OCI-LY7 (cell line): ENCODE measurements at regions not wholly inside any gene's neighbourhood (a gene's known extent, or its start where the extent isn't known, plus 50 kb on each side); places are given as distances from the start of the nearest gene placed in this dataset.

Source experiments
- BruUV-seq: library from RNA; stranded (reverse); fragments of 400-500 nt; replicated peaks from 2 replicates; lab custom pipeline; 2021; lab: Mats Ljungman, UMichigan
- CTCF ChIA-PET: fragments of 300-600 bp; sonication (Branson Sonifier 250); formaldehyde crosslinking; loops from one replicate; lab custom pipeline; 2022; ENCODE audit warnings: antibody characterized with exemption; ENCODE audit not compliant: unreplicated experiment; lab: Charles Lee
- POLR2A ChIA-PET: fragments of 300-600 bp; sonication (Branson Sonifier 250); formaldehyde crosslinking; loops from one replicate; lab custom pipeline; 2022; ENCODE audit warnings: antibody characterized with exemption; lab: Charles Lee
- DNase-seq: peaks from one replicate; pipeline ENCODE4 v3.0.0-alpha.2; 2015; ENCODE audit warnings: low spot score
- H2AFZ ChIP-seq: fragments of 200-600 bp; sonication (generic), shearing (Covaris generic); 2 replicates; pipeline ENCODE4 v1.6.1; 2014; ENCODE audit warnings: mild to moderate bottlenecking, antibody characterized with exemption, low read length, moderate library complexity
- H3K27ac ChIP-seq: fragments of 200-600 bp; sonication (generic); 2 replicates; pipeline ENCODE4 v1.5.1; 2014; ENCODE audit warnings: mixed run types, low read depth, mild to moderate bottlenecking, moderate library complexity, low read length, inconsistent platforms; ENCODE audit not compliant: poor library complexity, severe bottlenecking
- H3K36me3 ChIP-seq: fragments of 200-600 bp; sonication (generic); 2 replicates; pipeline ENCODE4 v1.6.1; 2014; ENCODE audit warnings: mild to moderate bottlenecking, antibody characterized with exemption, low read length, moderate library complexity, mixed read lengths; ENCODE audit not compliant: insufficient read depth
- H3K4me1 ChIP-seq: fragments of 200-600 bp; sonication (generic); 2 replicates; pipeline ENCODE4 v1.5.1; 2014; ENCODE audit warnings: mild to moderate bottlenecking, low read length; ENCODE audit not compliant: insufficient read depth, poor library complexity, severe bottlenecking
- H3K4me2 ChIP-seq: fragments of 200-600 bp; sonication (generic); 2 replicates; pipeline ENCODE4 v1.6.1; 2014; ENCODE audit warnings: mild to moderate bottlenecking, low read length
- H3K4me3 ChIP-seq: fragments of 200-600 bp; sonication (generic); 2 replicates; pipeline ENCODE4 v1.5.1; 2014; ENCODE audit warnings: mild to moderate bottlenecking, low read depth, low read length; ENCODE audit not compliant: poor library complexity, severe bottlenecking
- H3K79me2 ChIP-seq: fragments of 200-600 bp; sonication (generic); 2 replicates; pipeline ENCODE4 v1.6.1; 2016; ENCODE audit warnings: low read depth, mild to moderate bottlenecking, low read length, moderate library complexity, mixed read lengths; ENCODE audit not compliant: insufficient read depth
- H3K9me2 ChIP-seq: fragments of 200-600 bp; sonication (generic); 2 replicates; pipeline ENCODE4 v1.6.1; 2016; ENCODE audit warnings: mild to moderate bottlenecking, low read length, mixed read lengths; ENCODE audit not compliant: insufficient read depth
- H3K9me3 ChIP-seq: fragments of 200-600 bp; sonication (generic); 2 replicates; pipeline ENCODE4 v1.6.1; 2014; ENCODE audit warnings: mild to moderate bottlenecking, mixed run types, low read length, mixed read lengths
- H4K20me1 ChIP-seq: fragments of 200-600 bp; sonication (generic); 2 replicates; pipeline ENCODE4 v1.6.1; 2014; ENCODE audit warnings: mild to moderate bottlenecking, antibody characterized with exemption, low read length, moderate library complexity, mixed read lengths; ENCODE audit not compliant: insufficient read depth
- EZH2phosphoT487 ChIP-seq: fragments of 200-600 bp; sonication (generic); IDR thresholded peaks from 2 replicates; pipeline ENCODE4 v1.6.1; 2018; ENCODE audit warnings: low read depth, borderline replicate concordance, mild to moderate bottlenecking, mixed run types, antibody characterized with exemption, low read length, moderate library complexity, mixed read lengths
- intact Hi-C: fragments of 100-400 bp; cut with micrococcal nuclease; formaldehyde crosslinking; loops from one replicate; pipeline ENCODE4 v1.10.0; 2022; ENCODE audit not compliant: unreplicated experiment
- TF ChIP-seq, protein P1 (sequence below): fragments of 200-600 bp; sonication (generic); conservative IDR thresholded peaks from 2 replicates; pipeline ENCODE4 v1.5.1; 2014; ENCODE audit warnings: mild to moderate bottlenecking, antibody characterized with exemption, low read length, moderate library complexity, mixed read lengths

DNA sequence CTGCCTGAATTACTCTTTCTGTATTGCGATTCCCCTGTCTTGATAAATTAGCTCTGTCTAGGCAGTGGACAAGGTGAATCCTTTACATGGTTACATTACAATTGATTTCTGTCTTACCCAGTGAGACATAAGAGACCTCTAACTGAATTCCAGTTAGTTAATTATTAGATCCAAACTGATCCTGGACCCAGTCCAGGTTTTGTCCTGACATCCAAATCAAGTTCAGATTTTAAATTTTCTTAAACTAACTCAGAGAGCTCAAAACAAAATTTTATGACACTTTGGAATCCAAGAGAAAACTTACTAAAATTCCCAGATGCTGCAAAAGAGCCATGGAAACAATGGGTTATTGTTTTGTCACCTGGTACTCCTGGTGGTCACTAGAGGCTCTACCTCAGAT is 2166.6 kb downstream of the TP53TG3F start:
- Histone ChIP-seq H3K4me2 (no peak overlapping the region), H3K4me3 (no peak overlapping the region), H3K36me3 (no peaks in the 10 kb centered on the region), H3K9me2 (no peaks in the 10 kb centered on the region), H2AFZ (no peak overlapping the region), H3K79me2 (no peaks in the 10 kb centered on the region), H3K4me1 (no peaks in the 10 kb centered on the region), H3K9me3 (no peaks in the 10 kb centered on the region), H4K20me1 (no peaks in the 10 kb centered on the region), H3K27ac (no peak overlapping the region)
- POLR2A ChIA-PET = no interaction called here
- no peak for DNase-seq
- no peak for TF ChIP-seq EZH2phosphoT487
- TF ChIP-seq, protein P1, sequence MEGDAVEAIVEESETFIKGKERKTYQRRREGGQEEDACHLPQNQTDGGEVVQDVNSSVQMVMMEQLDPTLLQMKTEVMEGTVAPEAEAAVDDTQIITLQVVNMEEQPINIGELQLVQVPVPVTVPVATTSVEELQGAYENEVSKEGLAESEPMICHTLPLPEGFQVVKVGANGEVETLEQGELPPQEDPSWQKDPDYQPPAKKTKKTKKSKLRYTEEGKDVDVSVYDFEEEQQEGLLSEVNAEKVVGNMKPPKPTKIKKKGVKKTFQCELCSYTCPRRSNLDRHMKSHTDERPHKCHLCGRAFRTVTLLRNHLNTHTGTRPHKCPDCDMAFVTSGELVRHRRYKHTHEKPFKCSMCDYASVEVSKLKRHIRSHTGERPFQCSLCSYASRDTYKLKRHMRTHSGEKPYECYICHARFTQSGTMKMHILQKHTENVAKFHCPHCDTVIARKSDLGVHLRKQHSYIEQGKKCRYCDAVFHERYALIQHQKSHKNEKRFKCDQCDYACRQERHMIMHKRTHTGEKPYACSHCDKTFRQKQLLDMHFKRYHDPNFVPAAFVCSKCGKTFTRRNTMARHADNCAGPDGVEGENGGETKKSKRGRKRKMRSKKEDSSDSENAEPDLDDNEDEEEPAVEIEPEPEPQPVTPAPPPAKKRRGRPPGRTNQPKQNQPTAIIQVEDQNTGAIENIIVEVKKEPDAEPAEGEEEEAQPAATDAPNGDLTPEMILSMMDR = no peak
- no TSS peak for BruUV-seq
- CTCF ChIA-PET = no interaction called here
- intact Hi-C loops = no loop called here

DNA sequence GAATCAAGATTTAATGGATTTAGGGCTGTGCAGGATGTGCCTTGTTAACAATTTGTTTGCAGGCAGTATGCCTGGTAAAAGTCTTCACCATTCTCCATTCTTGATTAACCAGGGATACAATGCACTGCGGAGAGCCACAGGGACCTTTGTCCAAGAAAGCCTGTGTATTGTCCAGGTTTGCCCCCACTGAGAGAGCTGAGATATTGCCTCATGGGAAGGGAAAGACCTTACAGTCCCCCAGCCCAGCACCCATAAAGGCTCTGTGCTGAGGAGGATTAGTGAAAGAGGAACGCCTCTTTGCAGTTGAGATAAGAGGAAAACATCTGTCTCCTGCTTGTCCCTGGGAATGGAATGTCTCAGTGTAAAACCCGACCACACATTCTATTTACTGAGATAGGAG is 2169.6 kb downstream of the TP53TG3F start:
- Histone ChIP-seq H3K9me2 (no peaks in the 10 kb centered on the region), H3K4me3 (no peak overlapping the region), H3K36me3 (no peaks in the 10 kb centered on the region), H3K27ac (no peak overlapping the region), H3K79me2 (no peaks in the 10 kb centered on the region), H2AFZ (no peak overlapping the region), H4K20me1 (no peaks in the 10 kb centered on the region), H3K4me2 (no peak overlapping the region), H3K4me1 (no peaks in the 10 kb centered on the region), H3K9me3 (0 out of 2 replicates have a peak, but pooled peaks cover 7% of the 10 kb centered on the region)
- no peak for DNase-seq
- intact Hi-C loops = no loop called here
- CTCF ChIA-PET = no interaction called here
- TF ChIP-seq, protein P1 = no peak
- no peak for TF ChIP-seq EZH2phosphoT487
- POLR2A ChIA-PET = no interaction called here
- BruUV-seq = no TSS peak

DNA sequence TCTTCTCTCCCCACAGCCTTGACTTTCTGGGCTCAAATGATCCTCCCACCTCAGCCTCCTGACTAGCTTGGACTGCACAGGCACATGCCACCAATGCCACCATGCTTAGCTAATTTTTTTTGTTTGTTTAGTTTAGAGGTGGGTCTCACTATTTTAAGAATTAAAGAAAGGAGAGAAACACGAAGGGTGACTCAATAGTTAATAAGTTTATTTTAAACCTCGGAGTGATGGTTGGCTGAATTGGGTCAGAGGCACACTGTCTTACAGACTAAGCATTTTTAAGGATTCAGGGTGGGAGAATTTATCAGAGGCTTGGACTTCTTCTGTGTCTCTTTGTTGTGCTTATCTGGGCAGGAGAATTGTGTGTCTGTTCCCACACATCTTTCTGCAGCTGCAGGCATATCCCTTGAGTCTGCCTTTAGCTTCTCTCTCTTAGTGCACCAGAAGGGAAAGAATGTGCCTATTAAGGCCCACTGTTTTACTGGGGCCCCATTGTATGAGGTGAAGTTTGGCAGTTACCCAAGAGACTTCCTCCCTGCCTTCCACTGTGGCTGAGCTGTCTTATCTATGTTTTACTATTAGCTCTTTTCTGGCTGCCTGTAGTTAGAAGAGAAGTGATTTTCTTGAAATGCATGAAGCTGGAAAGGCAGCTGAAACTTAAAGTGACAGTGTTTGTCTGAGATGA is 2172.0 kb downstream of the TP53TG3F start:
- no peaks in the 10 kb centered on the region for H3K79me2 ChIP-seq
- ChIA-PET CTCF (no interaction called here), POLR2A (interaction anchor here (0.7 kb wide), 1 partner anchor 44 kb away, joined by 4 read pairs; no protein-coding TSS in a partner anchor)
- no peaks in the 10 kb centered on the region for H3K36me3 ChIP-seq
- intact Hi-C loops = no loop called here
- H3K9me3 ChIP-seq = 0 out of 2 replicates have a peak, but pooled peaks cover 7% of the 10 kb centered on the region
- H3K9me2 ChIP-seq = no peaks in the 10 kb centered on the region
- TF ChIP-seq, protein P1 = no peak
- TF ChIP-seq EZH2phosphoT487 = no peak
- no peaks in the 10 kb centered on the region for H4K20me1 ChIP-seq
- no peak for DNase-seq
- no peak overlapping the region for H2AFZ ChIP-seq
- BruUV-seq = no TSS peak
- H3K4me2 ChIP-seq = no peak overlapping the region
- H3K4me3 ChIP-seq = no peak overlapping the region
- no peaks in the 10 kb centered on the region for H3K4me1 ChIP-seq
- H3K27ac ChIP-seq = no peak overlapping the region
